ENCODE measurements at regions not wholly inside any gene's neighbourhood (a gene's known extent, or its start where the extent isn't known, plus 50 kb on each side); places are given as distances from the start of the nearest gene placed in this dataset.
"Not testable (repeated sequence)": the region's sequence is repeated elsewhere in the genome, so short reads cannot be mapped to it uniquely, and the experiment has no call there.

DNA sequence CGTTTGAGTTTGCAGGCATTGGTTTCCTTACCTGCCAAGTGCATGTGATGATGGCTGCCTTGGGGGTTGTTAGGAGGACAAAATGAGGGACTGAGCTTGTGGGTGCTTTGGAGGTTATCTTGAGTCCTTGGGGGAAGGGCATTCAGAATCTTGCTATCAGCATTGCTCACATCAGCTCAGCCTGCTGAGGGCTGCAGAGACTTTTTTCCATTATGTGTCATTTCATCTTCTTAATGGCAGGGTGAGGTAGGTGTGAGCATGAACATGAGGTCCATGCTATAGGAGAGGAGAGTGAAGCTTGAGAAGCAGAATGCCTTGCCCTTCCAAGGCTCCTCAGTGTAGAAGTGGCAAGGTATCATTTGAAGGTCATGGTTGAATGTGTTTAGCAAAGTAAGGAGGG is 112.3 kb downstream of the MIAT start:
- no peak for DNase-seq

DNA sequence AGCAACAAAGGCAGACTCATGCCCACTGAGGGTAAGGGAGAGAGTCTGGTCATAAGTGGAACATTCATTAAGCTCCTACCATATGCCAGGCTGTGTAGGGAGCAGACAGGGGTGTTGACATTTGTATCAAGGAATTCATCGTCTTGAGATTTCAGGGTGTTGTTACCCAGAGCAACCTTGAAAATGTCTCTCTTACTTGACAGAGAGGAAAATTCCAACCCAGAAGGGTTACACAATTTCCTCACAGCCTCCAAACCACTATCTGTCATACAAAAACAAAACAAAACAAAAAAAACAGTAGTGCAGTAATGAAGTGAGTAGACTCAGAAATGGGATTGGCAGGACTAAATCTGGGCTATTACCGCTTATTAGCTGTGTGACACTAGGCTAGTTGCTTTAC is 113.2 kb downstream of the MIAT start:
- no peak for DNase-seq

GRCh38 chr22:26773054-26773453 is 115.7 kb downstream of the MIAT start:
- not testable (repeated sequence) for DNase-seq

DNA sequence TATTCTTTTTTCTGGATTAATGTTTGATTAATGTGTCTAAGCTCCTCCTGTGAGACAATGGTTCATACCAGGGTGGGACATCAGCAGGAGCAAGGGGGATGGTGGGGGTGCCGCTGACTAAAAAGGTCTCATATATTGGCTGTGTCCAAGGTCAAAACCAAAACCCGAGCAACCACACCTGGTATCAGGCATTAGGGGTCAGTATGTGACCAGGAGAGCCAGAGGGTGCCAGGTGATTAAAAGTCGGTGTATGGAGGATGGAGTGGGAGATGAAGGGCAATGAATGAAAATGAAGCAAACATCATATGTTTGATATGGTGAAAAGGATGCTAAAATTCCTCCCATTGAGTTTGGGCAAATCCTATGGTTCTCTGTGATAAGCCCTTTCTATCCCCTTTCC is 118.0 kb downstream of the MIAT start:
- no peak for DNase-seq

- no peak for DNase-seq
Measured at GRCh38 chr22:26777156-26777801, 119.9 kb downstream of the MIAT start.

DNA sequence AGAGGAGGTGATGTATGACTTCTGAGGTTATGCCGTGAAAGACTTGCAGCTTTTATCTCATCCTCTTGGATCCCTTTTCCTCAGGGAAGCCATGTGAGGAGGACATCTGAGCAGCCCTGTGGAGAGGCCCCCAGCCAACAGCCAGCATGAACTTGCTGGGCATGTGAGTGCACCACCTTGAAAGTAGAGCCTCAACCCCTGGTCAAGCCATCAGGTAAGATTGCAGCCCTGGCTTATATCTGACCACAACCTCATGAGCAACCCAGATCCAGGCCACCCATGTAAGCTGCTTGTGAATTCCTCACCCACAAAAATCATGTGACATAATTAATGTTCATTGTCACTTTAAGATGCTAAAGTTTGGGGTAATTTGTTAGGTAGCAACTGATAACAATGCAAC is 121.0 kb downstream of the MIAT start:
- no peak for DNase-seq

- no peak for DNase-seq
Measured at GRCh38 chr22:26779108-26779507, 121.7 kb downstream of the MIAT start.

- DNase-seq: no peak
Measured at GRCh38 chr22:26779929-26780328, 122.5 kb downstream of the MIAT start.

- DNase-seq: no peak
Measured at GRCh38 chr22:26780521-26780920, 123.1 kb downstream of the MIAT start.

- DNase-seq: no peak
Measured at GRCh38 chr22:26781062-26781461, 123.7 kb downstream of the MIAT start.

DNA sequence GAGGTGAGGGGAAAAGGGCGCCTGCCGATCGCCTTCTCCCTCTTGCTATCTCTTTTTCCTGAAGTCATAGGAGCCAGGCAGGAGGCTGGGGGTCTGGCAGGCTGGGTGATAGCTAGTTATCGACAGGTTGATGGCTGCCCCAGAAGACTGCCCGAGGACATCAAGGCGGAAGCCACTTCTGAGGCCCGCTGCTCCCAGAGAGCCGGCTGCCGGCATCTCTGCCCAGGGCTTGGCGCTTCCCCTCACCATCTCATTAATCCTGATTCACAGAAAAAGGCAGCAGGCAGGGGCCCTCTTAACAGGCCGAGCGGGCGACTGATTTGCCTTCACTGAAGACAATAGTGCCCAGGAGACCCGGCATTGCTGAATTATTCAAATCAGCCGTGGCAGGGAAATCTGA is 124.2 kb downstream of the MIAT start:
- DNase-seq: no peak

GRCh38 chr22:26783885-26784284 is 126.5 kb downstream of the MIAT start:
- DNase-seq: no peak

GRCh38 chr22:26784772-26785171 is 127.4 kb downstream of the MIAT start:
- no peak for DNase-seq

- DNase-seq: no peak
Measured at GRCh38 chr22:26785932-26786331, 128.5 kb downstream of the MIAT start.

DNA sequence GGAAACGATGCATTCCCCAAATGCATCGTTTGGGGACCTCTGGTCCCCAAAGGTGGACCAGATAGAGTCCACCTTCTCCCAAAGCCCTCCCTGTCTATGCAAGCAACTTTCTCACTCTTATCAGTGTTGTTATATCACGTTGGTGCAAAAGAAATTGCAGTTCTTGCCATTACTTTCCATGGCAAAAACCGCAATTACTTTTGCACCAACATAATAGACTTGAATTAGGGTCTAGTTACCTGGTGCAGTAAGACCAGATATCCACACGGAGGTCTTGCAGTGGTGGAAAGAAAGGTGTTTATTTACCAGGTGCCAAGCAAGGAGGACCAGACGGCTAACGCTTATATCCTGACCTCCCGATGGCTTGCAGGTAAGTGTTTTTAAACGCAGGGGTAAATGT is 129.0 kb downstream of the MIAT start:
- no peak for DNase-seq

DNA sequence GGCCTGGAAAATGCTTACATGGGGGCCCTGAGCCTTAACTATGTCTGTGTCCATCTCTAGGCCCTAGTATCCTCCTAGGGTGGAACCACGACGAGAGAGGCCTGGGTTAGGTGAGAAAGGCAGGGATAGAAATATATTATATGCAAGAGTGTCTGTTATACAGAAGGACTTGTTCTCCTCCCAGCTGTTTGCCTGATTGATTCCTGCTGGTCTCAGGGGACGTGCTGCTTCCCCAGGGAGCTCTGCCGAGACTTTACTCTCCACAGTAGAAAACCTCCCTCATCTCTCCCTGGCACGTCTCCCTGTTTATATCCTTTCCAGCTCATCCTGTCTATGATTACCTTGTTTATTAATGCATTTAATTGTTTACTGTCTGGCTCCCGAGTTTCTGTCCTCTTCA is 132.6 kb downstream of the MIAT start:
- DNase-seq: peak; percentile 62

- no peak for DNase-seq
Measured at GRCh38 chr22:26792522-26792921, 135.1 kb downstream of the MIAT start.

- no peak for DNase-seq
Measured at GRCh38 chr22:26796785-26797184, 139.4 kb downstream of the MIAT start.

GRCh38 chr22:26797910-26798309 is 140.5 kb downstream of the MIAT start:
- no peak for DNase-seq

DNA sequence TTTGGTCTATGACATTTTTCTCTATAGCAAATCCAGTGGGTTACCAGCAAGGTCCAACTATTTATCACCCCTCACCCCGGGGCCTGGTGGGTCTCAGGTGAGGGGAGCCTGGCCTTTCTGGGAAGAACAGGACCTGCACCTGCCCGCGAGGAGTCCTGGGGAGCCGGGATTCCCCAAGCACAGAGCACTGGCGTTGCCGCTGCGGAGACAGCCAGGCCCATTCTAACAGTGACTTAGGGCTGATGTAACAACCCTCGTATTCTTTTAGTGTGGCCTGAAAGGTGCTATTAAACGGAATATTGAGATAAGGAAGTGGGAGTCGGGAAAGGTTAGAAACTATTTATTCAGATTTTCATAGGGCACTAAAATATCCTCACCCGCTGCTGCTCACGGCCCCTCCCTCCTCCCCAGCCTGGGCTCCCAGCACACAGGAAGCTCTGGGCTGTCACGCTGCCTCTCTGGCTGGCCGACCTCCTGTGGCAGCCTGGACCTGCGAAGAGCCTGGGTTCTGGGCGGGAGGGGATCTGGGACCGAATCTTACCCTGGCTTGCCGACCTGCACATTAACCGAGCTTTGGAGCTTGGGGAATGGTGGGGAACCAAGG is 141.2 kb downstream of the MIAT start:
- DNase-seq: no peak

DNA sequence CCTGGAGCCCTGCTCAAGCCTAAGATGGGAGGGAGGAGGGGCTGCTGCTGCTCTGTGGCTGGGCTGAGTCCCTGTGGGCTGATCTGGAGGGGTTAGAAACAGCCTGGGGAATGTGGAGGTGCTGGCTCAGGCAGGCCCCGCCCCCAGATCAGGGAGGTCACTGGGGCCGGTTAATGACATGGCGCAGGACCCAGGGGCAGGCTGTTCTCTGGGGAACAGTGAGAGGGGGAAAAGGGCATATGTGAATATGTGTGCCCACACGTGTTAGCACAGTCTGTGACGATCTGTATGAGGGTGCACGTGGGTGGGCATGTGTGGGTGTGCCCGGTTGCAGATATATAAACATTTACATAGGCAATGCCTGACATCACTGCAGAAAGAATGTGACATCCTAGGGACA is 143.5 kb downstream of the MIAT start:
- DNase-seq: no peak

DNA sequence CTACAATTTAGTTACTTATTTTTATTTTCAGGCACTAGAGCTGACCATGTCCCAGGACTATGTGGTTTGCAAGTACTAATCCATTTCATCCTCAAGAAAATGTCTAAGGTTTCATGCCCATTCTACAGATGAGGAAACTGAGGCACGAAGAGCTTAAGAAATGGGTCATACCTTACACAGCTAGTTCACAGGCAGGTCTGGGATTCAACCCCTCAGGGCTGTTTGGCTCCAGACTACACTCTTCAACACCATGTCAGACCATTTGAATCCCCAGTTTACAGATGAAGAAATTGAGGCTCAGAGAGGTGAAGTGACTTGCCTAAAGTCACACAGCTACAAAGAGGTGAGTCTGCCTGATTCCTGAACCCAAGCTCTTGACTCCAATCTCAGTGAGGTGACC is 144.1 kb downstream of the MIAT start:
- no peak for DNase-seq

DNA sequence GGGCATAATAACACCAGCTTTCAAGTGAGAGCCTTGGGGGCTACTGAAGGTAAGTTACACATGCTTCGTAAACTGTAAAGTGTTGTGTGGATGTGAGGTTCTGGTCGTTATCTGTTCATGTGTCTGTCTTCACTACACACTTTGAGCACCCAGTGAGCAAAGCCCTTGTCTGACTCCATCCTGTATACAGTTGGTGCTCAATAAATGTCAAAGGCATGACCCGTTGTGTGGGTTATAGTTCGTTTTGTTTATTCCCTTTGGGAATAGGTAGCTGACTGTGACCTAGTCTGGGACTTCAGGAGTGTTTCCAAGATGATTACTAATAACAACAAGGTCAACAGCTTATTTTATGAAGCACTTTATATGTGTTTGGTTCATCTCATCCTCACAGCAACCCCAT is 146.9 kb downstream of the MIAT start:
- DNase-seq: no peak

- no peak for DNase-seq
Measured at GRCh38 chr22:26804911-26805539, 147.6 kb downstream of the MIAT start.
